Non-pigmented ciliary epithelial cell (primary cell): ENCODE measurements at regions not wholly inside any gene's neighbourhood (a gene's known extent, or its start where the extent isn't known, plus 50 kb on each side); places are given as distances from the start of the nearest gene placed in this dataset.
A peak's percentile ranks its signal among the peaks of the same experiment; 100 is the strongest.

ENCODE experiments used
- DNase-seq: peaks from one replicate; pipeline ENCODE4 v3.0.0-alpha.2; 2010; ENCODE audit warnings: low read depth

- no peak for DNase-seq
These were observed 327.7 kb downstream of the CDC5L start for GRCh38 chr6:44715188-44715587.

- DNase-seq: no peak
These were observed 328.4 kb downstream of the CDC5L start for GRCh38 chr6:44715925-44716324.

GRCh38 chr6:44717431-44717830 is 329.9 kb downstream of the CDC5L start:
- no peak for DNase-seq

- no peak for DNase-seq
These were observed 334.6 kb downstream of the CDC5L start for GRCh38 chr6:44721954-44722578.

GRCh38 chr6:44722736-44723135 is 335.2 kb downstream of the CDC5L start:
- no peak for DNase-seq

GRCh38 chr6:44723439-44724197 is 336.1 kb downstream of the CDC5L start:
- DNase-seq: no peak

- DNase-seq: no peak
These were observed 337.6 kb downstream of the CDC5L start for GRCh38 chr6:44725070-44725469.

- no peak for DNase-seq
These were observed 340.4 kb downstream of the CDC5L start for GRCh38 chr6:44727651-44728630.

GRCh38 chr6:44730771-44731391 is 343.4 kb downstream of the CDC5L start:
- peak; percentile 24 for DNase-seq

- DNase-seq: no peak
These were observed 344.1 kb downstream of the CDC5L start for GRCh38 chr6:44731485-44732095.

- no peak for DNase-seq
These were observed 344.7 kb downstream of the CDC5L start for GRCh38 chr6:44732243-44732642.

- DNase-seq: no peak
These were observed 345.6 kb downstream of the CDC5L start for GRCh38 chr6:44733126-44733525.

- no peak for DNase-seq
These were observed 346.4 kb downstream of the CDC5L start for GRCh38 chr6:44733868-44734267.

- no peak for DNase-seq
These were observed 347.6 kb downstream of the CDC5L start for GRCh38 chr6:44734886-44735629.

GRCh38 chr6:44735630-44735963 is 348.1 kb downstream of the CDC5L start:
- DNase-seq: no peak

- no peak for DNase-seq
These were observed 349.8 kb downstream of the CDC5L start for GRCh38 chr6:44737341-44737740.

- DNase-seq: no peak
These were observed 350.5 kb downstream of the CDC5L start for GRCh38 chr6:44737829-44738528.

GRCh38 chr6:44738601-44739146 is 351.2 kb downstream of the CDC5L start:
- DNase-seq: no peak

GRCh38 chr6:44739181-44739580 is 351.7 kb downstream of the CDC5L start:
- DNase-seq: no peak

GRCh38 chr6:44740566-44741120 is 353.1 kb downstream of the CDC5L start:
- DNase-seq: no peak
